HG03039 (cell line): ENCODE measurements at regions not wholly inside any gene's neighbourhood (a gene's known extent, or its start where the extent isn't known, plus 50 kb on each side); places are given as distances from the start of the nearest gene placed in this dataset.
"Not testable (repeated sequence)": the region's sequence is repeated elsewhere in the genome, so short reads cannot be mapped to it uniquely, and the experiment has no call there.

Experiments
- ATAC-seq: cut with Tn5 transposase; IDR thresholded peaks from one replicate; pipeline ENCODE4 v1.9.1; 2021; ENCODE audit warnings: mild to moderate bottlenecking, moderate library complexity; ENCODE audit not compliant: unreplicated experiment

GRCh38 chr5:30405821-30406220 lies 787.7 kb upstream of the CDH6 start:
- ATAC-seq: no peak

- no peak for ATAC-seq
These were observed 791.9 kb upstream of the CDH6 start for GRCh38 chr5:30401479-30402058.

GRCh38 chr5:30398423-30398822 lies 795.1 kb upstream of the CDH6 start:
- no peak for ATAC-seq

GRCh38 chr5:30392897-30393296 lies 800.6 kb upstream of the CDH6 start:
- no peak for ATAC-seq

DNA sequence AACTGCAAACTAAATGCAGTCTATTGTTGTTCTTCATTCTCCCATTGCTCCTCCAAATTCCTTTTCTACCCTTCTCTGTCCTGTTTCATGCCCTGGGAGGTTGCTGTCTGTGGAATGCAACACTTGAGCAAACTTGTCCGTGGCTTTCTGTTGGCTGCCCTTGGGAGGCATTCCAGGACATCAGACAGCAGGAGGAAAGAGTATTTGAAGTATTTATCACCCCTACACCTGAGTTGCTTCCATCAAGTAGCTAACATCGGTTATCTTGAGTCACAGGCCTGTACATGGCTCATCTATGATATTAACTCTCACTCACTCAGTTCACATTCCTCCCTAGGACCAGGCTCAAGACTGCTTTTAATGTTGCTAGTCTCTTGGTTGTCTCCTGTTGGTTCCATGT lies 803.4 kb upstream of the CDH6 start:
- ATAC-seq: no peak

GRCh38 chr5:30387974-30388632 lies 805.4 kb upstream of the CDH6 start:
- ATAC-seq: no peak

GRCh38 chr5:30385754-30386153 lies 807.7 kb upstream of the CDH6 start:
- no peak for ATAC-seq

DNA sequence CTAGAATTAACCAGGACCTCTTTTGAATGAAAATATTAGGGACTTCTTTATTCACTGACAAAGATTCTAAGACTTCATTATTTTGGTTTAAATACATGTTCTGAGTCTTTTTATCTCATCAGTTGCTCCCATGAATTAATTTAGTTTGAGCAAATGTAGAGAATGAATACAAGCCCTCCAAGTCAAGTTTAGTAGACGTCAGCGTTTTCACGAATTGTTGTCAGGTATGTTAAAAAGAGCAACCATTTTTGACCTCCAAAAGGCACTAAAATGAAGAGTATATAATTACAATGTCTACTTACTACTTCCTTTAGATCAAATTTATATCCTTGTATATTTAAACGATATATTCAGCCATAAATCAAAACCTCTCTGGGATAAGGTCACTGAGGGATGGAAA lies 809.3 kb upstream of the CDH6 start:
- no peak for ATAC-seq

DNA sequence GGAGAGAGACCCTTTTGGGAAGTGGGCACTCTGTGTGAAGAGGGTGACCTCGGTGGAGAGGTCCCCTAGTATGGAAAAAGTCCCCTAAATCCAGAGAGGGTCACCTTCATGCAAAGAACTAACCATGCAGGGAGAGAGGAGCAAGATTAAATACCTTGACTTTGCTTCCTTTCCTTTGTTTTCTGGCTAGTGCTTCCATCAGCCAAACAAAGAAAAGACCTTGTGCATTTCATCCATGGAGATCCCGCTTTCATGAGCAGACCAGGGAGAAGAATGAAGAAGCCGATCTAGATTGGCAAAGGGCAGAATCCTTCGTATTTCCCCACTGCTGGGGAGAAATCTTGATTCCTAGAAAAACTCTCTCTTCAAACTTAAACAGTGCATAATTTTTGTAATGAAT lies 813.3 kb upstream of the CDH6 start:
- no peak for ATAC-seq

DNA sequence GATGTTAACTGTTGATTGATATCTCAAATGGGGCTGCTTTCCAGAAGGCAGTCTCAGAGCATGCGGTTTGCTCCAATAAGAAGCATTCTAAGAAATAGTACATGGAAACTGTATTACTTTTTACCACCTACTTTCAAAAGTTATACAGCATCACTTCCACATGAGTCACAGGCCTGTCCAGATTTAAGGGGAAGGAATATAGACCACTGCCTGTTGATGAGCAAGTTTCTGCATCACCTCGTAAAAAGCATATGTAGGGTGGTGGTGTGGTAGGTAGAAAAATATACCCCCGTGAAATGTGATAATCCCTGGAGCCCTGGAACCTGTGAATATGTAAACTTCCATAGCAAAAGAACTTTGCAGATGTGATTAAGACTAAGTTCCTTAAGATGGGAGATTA lies 816.6 kb upstream of the CDH6 start:
- ATAC-seq: no peak

DNA sequence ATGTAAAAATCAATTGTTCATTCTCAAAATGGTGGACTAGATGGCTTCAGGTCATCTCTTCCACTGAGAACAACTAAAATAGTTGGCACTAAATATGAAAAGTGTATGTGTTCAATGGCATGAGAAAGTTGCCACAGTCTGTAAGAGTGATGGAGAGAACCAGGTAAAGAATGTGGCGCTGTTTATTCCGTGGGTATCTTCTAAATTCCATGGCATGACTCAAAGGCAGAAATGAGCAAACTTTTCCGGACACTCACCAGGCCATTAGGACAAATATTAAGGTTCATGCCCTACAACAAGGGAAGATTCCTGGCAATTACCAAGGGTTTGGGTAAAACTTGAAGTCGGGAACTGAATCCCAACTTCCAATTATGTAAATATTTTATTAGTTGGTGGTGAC lies 825.4 kb upstream of the CDH6 start:
- ATAC-seq: no peak

- ATAC-seq: not testable (repeated sequence)
These were observed 828.5 kb upstream of the CDH6 start for GRCh38 chr5:30365031-30365430.

GRCh38 chr5:30357371-30357770 lies 836.1 kb upstream of the CDH6 start:
- ATAC-seq: no peak

DNA sequence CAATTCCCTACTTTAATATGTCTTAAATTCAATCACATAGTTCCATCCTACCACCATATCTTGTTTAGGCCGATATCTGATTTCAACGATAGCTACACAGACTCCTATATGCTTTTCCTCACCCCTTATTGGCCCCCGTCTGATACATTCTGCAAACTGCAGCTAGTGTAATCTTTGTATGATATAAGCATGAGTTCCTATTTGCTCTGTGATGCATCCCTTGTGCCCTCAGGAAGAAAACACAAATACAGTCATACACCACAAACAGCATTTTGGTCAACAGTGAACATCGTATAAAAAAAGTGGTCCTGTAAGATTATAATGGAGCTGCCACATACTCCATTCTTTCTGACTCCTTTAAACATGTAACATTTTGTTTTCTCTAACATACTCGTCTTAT lies 837.8 kb upstream of the CDH6 start:
- ATAC-seq: no peak

GRCh38 chr5:30347858-30348257 lies 845.6 kb upstream of the CDH6 start:
- no peak for ATAC-seq

DNA sequence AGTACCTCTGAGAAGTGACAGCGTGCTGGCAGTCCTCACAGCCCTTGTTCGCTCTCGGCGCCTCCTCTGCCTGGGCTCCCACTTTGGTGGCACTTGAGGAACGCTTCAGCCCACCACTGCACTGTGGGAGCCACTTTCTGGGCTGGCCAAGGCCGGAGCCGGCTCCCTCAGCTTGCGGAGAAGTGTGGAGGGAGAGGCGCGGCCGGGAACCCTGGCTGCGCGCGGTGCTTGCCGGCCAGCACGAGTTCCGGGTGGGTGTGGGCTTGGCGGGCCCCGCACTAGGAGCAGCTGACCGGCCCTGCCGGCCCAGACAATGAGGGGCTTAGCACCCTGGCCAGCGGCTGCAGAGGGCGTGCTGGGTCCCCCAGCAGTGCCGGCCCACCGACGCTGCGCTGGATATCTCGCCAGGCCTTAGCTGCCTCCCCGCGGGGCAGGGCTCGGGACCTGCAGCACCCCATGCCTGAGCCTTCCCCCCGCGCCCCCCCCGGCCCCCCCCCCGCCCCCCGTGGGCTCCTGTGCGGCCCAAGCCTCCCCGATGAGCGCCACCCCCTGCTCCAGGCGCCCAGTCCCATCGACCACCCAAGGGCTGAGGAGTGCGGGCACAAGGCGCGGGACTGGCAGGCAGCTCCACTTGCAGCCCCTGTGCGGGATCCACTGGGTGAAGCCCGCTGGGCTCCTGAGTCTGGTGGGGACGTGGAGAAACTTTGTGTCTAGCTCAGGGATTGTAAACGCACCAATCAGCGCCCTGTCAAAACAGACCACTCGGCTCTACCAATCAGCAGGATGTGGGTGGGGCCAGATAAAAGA lies 847.7 kb upstream of the CDH6 start:
- not testable (repeated sequence) for ATAC-seq

GRCh38 chr5:30343707-30344106 lies 849.8 kb upstream of the CDH6 start:
- no peak for ATAC-seq

- ATAC-seq: no peak
These were observed 852.0 kb upstream of the CDH6 start for GRCh38 chr5:30341466-30341865.

DNA sequence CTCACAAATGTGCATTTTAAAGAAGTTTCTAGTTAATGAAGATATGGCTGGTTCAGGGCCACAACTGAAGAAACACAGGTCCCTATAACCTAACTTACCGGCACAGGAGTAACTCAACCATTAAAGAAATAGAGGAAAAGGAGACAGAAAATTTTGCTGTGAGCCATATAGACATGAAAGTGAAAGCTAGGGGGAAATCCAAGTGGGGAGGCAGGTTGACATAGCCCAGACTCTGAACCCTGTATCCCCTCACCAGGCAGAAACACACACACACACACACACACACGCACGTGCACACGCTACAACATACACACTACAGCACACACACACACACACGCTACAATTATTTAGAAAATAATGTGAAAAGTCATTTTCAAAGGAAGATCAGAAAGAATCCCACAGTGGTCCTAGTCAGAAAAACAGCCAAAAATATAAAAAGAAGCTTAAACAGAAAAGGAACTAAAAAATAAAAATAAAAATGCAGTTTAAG lies 856.4 kb upstream of the CDH6 start:
- ATAC-seq: no peak

GRCh38 chr5:30331534-30331933 lies 862.0 kb upstream of the CDH6 start:
- ATAC-seq: no peak

GRCh38 chr5:30325795-30326194 lies 867.7 kb upstream of the CDH6 start:
- no peak for ATAC-seq

DNA sequence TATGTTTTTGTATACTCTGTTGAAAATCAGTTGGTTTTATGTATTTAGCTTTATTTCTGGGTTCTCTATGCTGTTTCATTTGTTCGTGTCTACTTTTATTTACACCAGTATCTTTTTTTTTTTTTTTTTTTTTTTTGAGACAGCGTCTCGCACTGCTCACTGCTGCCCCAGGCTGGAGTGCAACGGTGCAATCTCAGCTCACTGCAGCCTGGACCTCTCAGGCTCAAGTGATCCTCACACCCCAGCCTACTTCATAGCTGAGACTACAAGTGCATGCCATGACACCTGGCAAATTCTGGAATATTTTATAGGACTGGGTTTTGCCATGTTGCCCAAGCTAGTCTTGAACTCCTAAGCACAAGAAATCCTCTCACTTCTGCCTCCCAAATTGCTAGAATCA lies 869.4 kb upstream of the CDH6 start:
- no peak for ATAC-seq
